Fibroblast of lung (primary cell): ENCODE measurements at regions not wholly inside any gene's neighbourhood (a gene's known extent, or its start where the extent isn't known, plus 50 kb on each side); places are given as distances from the start of the nearest gene placed in this dataset.

ENCODE experiments used
- EZH2 ChIP-seq: IDR thresholded peaks from 2 replicates; pipeline ENCODE4 v1.5.1; 2012; ENCODE audit warnings: low read length, control low read depth, mild to moderate bottlenecking; ENCODE audit errors: missing control alignments
- TF ChIP-seq, protein P1 (sequence below), 2 donors: IDR thresholded peaks in 1 of 2; conservative IDR thresholded peaks in 1 of 2; 1 replicate in 1 of 2; 2 replicates in 1 of 2; pipeline ENCODE4 v1.5.1; 2011 to 2012; ENCODE audit warnings: low read length in 2 of 2, control low read depth in 1 of 2, inconsistent platforms in 1 of 2, low read depth in 1 of 2, mild to moderate bottlenecking in 1 of 2

DNA sequence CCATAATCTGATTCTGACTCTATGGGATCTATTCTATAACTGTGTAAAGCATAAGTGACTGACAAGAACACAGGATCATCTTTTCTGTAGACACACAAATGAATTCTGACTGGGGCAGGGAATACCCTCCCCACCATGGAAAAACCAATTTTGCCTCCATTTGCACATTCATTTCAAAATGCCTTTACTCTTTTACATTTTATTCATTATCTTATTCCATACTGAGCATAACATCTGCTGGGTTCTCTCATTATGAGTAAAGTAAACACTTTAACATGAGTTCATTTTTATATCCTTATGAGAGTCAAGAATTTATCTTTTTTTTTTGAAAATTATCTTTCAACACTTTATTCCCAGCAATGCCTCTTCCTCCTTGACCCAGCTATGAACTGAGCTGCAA lies 163.5 kb downstream of the RNF152 start:
- no peak for TF ChIP-seq EZH2
- TF ChIP-seq, protein P1, sequence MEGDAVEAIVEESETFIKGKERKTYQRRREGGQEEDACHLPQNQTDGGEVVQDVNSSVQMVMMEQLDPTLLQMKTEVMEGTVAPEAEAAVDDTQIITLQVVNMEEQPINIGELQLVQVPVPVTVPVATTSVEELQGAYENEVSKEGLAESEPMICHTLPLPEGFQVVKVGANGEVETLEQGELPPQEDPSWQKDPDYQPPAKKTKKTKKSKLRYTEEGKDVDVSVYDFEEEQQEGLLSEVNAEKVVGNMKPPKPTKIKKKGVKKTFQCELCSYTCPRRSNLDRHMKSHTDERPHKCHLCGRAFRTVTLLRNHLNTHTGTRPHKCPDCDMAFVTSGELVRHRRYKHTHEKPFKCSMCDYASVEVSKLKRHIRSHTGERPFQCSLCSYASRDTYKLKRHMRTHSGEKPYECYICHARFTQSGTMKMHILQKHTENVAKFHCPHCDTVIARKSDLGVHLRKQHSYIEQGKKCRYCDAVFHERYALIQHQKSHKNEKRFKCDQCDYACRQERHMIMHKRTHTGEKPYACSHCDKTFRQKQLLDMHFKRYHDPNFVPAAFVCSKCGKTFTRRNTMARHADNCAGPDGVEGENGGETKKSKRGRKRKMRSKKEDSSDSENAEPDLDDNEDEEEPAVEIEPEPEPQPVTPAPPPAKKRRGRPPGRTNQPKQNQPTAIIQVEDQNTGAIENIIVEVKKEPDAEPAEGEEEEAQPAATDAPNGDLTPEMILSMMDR (conservative IDR thresholded peaks at IDR 0.05 in 1 of 2, IDR thresholded peaks at IDR 0.05 in 1 of 2; ENCODE audit: low read depth in 1 of 2, low read length in 2 of 2) = no peak
